Endothelial cell of hepatic sinusoid (primary cell): ENCODE measurements at regions not wholly inside any gene's neighbourhood (a gene's known extent, or its start where the extent isn't known, plus 50 kb on each side); places are given as distances from the start of the nearest gene placed in this dataset.

Source experiments
- in situ Hi-C: cut with HindIII; loops from 2 replicates; pipeline ENCODE4 v1.10.0; 2017; ENCODE audit warnings: low sequenced_read_pairs

DNA sequence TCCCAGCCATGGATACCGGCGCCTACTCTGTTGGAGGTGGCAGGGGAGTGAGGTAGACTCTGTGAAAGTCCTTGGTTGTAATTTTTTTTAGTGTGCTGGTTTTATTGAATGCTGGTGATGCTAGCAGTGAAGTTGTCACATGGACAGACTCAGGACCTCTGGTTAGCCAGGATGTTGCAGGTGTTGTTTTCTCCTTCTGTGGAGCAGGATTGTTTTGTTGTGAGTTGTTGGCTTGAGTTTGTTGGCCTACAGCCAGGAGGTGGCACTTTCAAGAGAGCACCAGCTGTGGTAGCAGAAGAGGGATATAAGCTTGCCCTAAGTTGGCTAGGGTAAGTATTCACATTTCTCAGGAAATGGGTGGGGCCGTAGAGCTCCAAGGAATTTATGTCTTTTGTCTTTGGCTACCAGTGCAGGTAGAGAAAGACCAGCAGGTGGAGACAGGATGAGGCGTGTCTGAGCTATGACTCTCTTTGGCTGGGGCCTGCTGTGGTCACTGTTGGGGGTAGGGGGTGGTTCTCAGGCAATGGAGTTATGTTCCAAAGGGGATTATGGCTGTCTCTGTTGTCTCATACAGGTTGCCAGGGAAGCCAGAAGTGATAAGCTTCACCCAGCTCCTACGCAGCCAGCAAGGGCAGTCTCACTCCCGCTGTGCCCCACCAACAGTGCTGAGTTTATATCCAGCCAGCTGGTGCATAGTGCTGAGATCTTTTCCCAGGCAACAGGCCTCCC is 248.7 kb downstream of the TAF11L14 start:
- in situ Hi-C loops, result no loop called here

GRCh38 chr5:17888155-17888554 is 253.9 kb downstream of the TAF11L14 start:
- in situ Hi-C loops, result no loop called here

GRCh38 chr5:17890501-17890900 is 256.2 kb downstream of the TAF11L14 start:
- in situ Hi-C loops, result no loop called here

GRCh38 chr5:17891881-17892280 is 257.6 kb downstream of the TAF11L14 start:
- in situ Hi-C loops, result no loop called here

GRCh38 chr5:17893026-17893635 is 258.9 kb downstream of the TAF11L14 start:
- in situ Hi-C loops, result no loop called here

DNA sequence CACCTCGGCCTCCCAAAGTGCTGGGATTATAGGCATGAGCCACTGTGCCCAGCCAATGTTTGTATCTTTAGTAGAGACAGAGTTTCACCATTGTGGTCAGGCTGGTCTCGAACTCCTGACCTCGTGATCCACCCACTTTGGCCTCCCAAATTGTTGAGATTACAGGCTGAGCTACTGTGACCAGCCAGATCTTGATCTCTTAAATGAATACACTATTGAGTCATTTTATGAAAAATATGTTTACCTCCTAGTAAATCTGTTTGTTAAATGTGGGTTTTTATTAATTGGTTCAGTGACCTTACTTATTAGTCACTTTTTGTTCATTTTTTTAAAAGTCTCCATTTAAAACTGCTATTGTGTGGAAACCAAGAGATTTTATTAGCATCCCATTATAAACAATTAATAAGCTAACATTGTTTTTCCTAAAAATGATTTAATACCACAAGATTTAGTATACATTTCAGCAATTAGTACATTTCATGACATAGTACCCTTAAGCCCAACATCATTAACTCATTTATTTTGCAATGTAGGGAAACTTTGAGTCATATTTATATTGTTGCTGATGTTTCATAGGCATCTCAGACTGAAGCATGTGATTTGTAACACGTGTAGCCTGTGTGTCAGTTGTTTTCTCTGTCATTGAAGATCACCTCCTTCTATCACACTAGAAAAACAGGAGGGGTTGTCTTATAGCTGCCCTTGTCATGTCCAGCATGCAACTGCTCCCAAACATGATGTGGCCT is 261.2 kb downstream of the TAF11L14 start:
- in situ Hi-C loops, result no loop called here

- in situ Hi-C loops, result no loop called here
Measured at GRCh38 chr5:17896605-17897004, 262.3 kb downstream of the TAF11L14 start.

DNA sequence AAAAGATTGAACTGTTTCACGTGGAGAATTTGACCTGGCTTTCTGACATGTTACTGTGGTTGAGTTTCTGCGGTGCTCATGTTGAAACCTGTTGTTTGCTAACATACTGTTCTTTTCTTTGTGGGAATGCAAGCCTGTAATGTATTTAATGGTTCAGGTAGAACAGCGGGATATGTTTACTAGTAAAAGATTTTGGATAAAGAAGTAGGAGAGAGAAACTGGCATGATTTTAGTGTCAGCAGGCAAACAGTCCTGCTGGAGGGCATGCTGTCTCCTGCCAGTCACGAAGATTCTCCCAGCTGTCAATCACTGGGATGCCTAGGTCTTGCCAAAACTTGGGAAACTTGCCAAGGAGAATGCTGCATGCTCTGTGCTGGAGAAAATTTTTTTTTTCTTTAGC is 263.5 kb downstream of the TAF11L14 start:
- in situ Hi-C loops, result no loop called here

DNA sequence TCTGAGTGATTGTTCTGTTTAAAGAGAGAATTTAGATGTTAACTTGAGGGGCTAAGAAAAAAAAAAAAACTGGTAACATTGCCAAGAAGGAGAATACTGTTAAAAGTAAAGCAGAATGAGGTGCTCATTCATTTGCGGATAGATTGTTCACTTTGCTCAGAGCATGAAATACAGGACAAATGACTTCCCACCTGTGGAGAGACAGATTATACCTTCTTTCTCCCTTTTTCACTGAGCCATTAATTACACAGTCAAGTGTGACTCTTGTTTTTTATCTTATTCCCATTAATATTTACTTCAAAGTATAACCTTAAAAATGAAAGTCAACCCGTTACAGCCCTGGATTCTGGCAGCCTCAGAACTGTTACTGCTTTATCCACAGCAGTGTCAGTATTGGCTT is 264.5 kb downstream of the TAF11L14 start:
- in situ Hi-C loops, result no loop called here

- in situ Hi-C loops, result no loop called here
Measured at GRCh38 chr5:17907094-17907493, 272.8 kb downstream of the TAF11L14 start.

DNA sequence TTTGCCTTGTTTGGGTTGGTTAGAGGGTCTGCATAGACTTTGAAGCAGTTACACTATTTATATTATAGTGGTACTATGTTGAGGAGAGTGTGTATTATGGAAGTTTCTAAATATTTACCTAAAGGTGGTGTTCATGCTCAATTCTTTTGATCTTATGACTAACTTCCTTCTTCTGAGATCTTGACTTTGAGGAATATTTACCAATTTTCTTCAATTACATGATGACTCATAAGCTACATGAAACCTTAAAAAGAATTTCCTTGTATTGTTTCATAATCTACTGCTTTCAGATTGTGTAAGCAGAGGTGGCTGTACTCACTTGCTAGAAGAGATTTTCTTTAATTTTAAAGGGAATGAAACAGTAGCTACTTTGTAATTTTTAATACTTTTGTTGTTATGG is 276.1 kb downstream of the TAF11L14 start:
- in situ Hi-C loops, result no loop called here

DNA sequence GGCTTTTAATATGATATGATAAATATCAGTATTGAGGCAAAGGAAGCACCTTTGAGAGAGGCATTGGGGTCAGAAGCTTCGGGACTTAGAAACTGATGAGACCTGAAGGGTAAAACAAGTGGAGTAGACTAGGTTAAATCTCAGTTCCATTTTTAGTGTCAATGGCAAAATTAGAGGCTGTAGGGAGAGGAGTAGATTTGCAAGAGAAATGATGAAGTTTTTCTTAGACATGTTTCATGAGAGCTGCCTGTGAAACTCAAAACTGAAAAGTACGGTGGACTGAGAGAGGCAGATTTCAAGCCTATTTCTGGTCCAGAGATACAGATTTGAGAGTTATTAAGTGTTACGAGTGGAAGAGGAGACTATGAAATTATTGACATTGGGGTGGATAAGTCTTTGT is 278.5 kb downstream of the TAF11L14 start:
- in situ Hi-C loops, result no loop called here

DNA sequence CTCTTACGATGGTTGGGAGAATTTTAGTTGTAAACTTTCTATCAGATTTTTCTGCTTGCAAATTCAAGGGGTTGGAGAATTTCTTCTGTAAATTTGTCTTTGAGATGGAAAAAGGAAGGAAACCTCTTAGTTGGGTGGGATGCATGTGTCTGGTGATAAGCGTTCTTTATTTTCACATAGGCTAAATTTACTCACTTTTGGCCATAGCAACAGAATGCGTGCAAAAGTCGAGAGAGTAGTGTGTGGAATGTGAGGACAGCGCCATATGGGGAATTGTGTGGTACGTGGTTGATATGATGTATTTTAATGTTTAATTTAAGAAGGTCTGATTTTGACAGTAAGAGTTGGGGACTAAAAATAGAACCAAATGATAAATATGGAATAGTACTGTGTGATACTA is 282.2 kb downstream of the TAF11L14 start:
- in situ Hi-C loops, result no loop called here

- in situ Hi-C loops, result no loop called here
Measured at GRCh38 chr5:17917465-17917864, 283.2 kb downstream of the TAF11L14 start.

GRCh38 chr5:17918373-17919104 is 284.3 kb downstream of the TAF11L14 start:
- in situ Hi-C loops, result no loop called here

DNA sequence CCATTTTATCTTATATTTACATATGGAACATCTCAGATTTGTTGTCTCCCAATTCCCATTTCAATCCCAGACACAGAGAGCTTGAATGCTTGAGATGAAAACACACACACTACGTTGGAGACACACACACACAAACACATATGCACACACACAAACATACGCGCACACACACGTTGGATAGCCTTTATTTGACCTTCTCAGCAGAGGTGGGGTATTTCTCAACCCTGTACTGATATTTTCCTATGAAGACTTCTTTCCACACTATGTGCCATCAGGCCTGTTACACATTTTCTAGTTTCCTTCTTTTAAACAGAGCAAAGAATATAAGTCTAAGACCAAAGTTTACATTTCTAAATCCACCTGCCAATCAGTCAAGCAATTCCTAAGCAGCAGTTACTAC is 291.0 kb downstream of the TAF11L14 start:
- in situ Hi-C loops, result no loop called here

GRCh38 chr5:17928581-17928981 is 294.3 kb downstream of the TAF11L14 start:
- in situ Hi-C loops, result no loop called here

- in situ Hi-C loops, result no loop called here
Measured at GRCh38 chr5:17929171-17929570, 294.9 kb downstream of the TAF11L14 start.

DNA sequence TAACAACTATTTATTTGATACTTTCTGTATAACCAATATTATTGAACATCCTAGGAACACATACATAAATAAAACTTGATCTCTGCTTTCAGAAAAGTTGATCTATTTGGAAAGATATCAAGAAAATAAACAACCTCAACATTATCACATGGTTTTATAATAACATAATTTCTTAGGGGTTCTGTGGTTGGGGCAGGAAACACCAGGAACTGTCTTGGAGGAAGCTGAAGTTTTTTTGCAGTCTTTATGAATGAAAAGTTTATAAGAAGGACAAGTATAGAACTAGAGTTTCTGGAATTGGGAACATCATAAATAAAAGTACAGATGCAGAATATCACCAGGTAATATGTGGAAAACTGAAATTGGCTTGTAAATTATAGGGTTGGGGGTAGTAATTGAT is 296.1 kb downstream of the TAF11L14 start:
- in situ Hi-C loops, result no loop called here

GRCh38 chr5:17944046-17944445 is 309.8 kb downstream of the TAF11L14 start:
- in situ Hi-C loops, result no loop called here

DNA sequence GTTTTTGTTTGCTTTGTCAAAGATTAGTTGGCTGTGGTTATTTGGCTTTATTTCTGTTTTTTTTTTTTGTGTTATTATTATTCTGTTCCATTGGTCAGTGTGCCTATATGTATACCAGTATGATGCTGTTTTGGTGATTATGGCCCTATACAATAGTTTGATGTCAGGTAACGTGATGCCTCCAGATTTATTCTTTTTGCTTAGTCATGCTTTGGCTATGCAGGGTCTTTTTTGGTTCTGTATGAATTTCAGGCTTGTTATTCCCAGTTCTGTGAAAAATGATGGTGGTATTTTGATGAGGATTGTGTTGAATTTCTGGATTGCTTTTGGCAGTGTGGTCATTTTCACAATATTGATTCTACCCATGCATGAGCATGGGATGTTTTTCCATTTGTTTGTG is 312.8 kb downstream of the TAF11L14 start:
- in situ Hi-C loops, result no loop called here
